Amygdala (tissue), 56 donors: ENCODE measurements at regions not wholly inside any gene's neighbourhood (a gene's known extent, or its start where the extent isn't known, plus 50 kb on each side); places are given as distances from the start of the nearest gene placed in this dataset.
"Not testable (repeated sequence)": the region's sequence is repeated elsewhere in the genome, so short reads cannot be mapped to it uniquely, and the experiment has no call there.

ENCODE experiments used
- DNase-seq, 56 donors: peaks; one replicate each; lab custom pipeline; 2025; lab: John Stamatoyannopoulos, UW

- DNase-seq = no peak
Observed at GRCh38 chr5:118311103-118311819, 677.1 kb downstream of the DTWD2 start.

- DNase-seq = no peak
Observed at GRCh38 chr5:118310401-118310800, 677.9 kb downstream of the DTWD2 start.

- DNase-seq = no peak
Observed at GRCh38 chr5:118303296-118303695, 685.1 kb downstream of the DTWD2 start.

- DNase-seq = no peak
Observed at GRCh38 chr5:118302786-118303185, 685.6 kb downstream of the DTWD2 start.

- no peak for DNase-seq
Observed at GRCh38 chr5:118301696-118302095, 686.7 kb downstream of the DTWD2 start.

- no peak for DNase-seq
Observed at GRCh38 chr5:118295045-118295444, 693.3 kb downstream of the DTWD2 start.

- no peak for DNase-seq
Observed at GRCh38 chr5:118293378-118293777, 695.0 kb downstream of the DTWD2 start.

GRCh38 chr5:118290204-118290603 is 698.1 kb downstream of the DTWD2 start:
- no peak for DNase-seq

- DNase-seq = not testable (repeated sequence)
Observed at GRCh38 chr5:118284230-118284629, 704.1 kb downstream of the DTWD2 start.

GRCh38 chr5:118282480-118283038 is 705.8 kb downstream of the DTWD2 start:
- not testable (repeated sequence) for DNase-seq

GRCh38 chr5:118279540-118280294 is 708.6 kb downstream of the DTWD2 start:
- no peak for DNase-seq

- no peak for DNase-seq
Observed at GRCh38 chr5:118270526-118270925, 717.8 kb downstream of the DTWD2 start.

GRCh38 chr5:118258223-118258622 is 730.1 kb downstream of the DTWD2 start:
- no peak for DNase-seq

GRCh38 chr5:118257066-118257465 is 731.3 kb downstream of the DTWD2 start:
- DNase-seq = no peak

- DNase-seq = peak in 1 of 56 donors; percentile 6
Observed at GRCh38 chr5:118253225-118254061, 734.9 kb downstream of the DTWD2 start.

- DNase-seq = no peak
Observed at GRCh38 chr5:118249386-118249785, 739.0 kb downstream of the DTWD2 start.

GRCh38 chr5:118247458-118247857 is 740.9 kb downstream of the DTWD2 start:
- DNase-seq = no peak

- no peak for DNase-seq
Observed at GRCh38 chr5:118243613-118244012, 744.7 kb downstream of the DTWD2 start.

- no peak for DNase-seq
Observed at GRCh38 chr5:118243068-118243467, 745.3 kb downstream of the DTWD2 start.

- no peak for DNase-seq
Observed at GRCh38 chr5:118236108-118236849, 752.1 kb downstream of the DTWD2 start.
